Spinal cord (tissue), 9 donors: ENCODE measurements at regions not wholly inside any gene's neighbourhood (a gene's known extent, or its start where the extent isn't known, plus 50 kb on each side); places are given as distances from the start of the nearest gene placed in this dataset.

Source experiments
- DNase-seq, 6 donors: peaks; one replicate each; pipeline versions ENCODE4 v3.0.0 to v3.0.0-alpha.2; 2013 to 2015; ENCODE audit warnings: low spot score in 6 of 6, low read depth in 4 of 6
- H3K27ac ChIP-seq: one replicate; pipeline ENCODE4 v1.5.1; 2013; ENCODE audit warnings: low read depth, low read length, control low read depth
- H3K27me3 ChIP-seq: one replicate; pipeline ENCODE4 v1.6.1; 2013; ENCODE audit warnings: low read length; ENCODE audit not compliant: control insufficient read depth, insufficient read depth
- H3K36me3 ChIP-seq: one replicate; pipeline ENCODE4 v1.6.1; 2013; ENCODE audit warnings: low read length; ENCODE audit not compliant: control insufficient read depth, insufficient read depth
- H3K4me1 ChIP-seq: one replicate; pipeline ENCODE4 v1.6.1; 2013; ENCODE audit warnings: low read length; ENCODE audit not compliant: control insufficient read depth, insufficient read depth
- H3K4me3 ChIP-seq: one replicate; pipeline ENCODE4 v1.5.1; 2013; ENCODE audit warnings: low read depth, low read length, control low read depth
- H3K9me3 ChIP-seq: one replicate; pipeline ENCODE4 v1.6.1; 2013; ENCODE audit warnings: low read length; ENCODE audit not compliant: control insufficient read depth, insufficient read depth
- WGBS: methylation state at CpG from one replicate; pipeline ENCODE4 v1.1.5; 2013; ENCODE audit warnings: missing lambda C conversion rate; ENCODE audit not compliant: insufficient coverage; 5-methylcytosine and 5-hydroxymethylcytosine counted together
- donor health status: healthy.

DNA sequence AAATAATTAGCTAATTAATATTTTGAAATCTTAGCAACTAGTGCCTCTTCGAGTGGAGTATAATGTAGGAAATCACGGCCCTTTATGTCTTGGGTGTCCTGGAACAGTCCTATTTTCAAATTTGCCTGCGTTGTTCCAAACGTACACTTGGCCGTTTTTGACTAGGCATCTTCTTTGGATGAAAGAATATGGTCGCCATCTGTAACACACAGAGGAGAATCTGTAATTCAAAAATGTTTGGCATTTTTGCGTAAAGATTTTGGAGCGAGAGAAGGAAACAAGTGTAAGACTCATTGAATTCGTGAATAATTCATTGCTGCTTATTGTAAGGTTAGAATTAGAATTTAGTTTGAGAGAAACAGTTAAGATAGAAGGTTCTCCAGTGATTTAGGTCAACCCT is 61.5 kb upstream of the CLCN4 start:
- H3K9me3 ChIP-seq = no peaks in the 10 kb centered on the region
- H3K27ac ChIP-seq = no peak overlapping the region
- peaks cover 10% of the 10 kb centered on the region for H3K36me3 ChIP-seq
- WGBS = 82% methylated on average over 8 of the region's 9 CpGs
- peak in 1 of 6 donors; percentile 74 for DNase-seq
- H3K4me1 ChIP-seq = no peaks in the 10 kb centered on the region
- H3K4me3 ChIP-seq = no peak overlapping the region
- H3K27me3 ChIP-seq = no peaks in the 10 kb centered on the region

- H3K36me3 ChIP-seq = peaks cover 14% of the 10 kb centered on the region
- H3K9me3 ChIP-seq = no peaks in the 10 kb centered on the region
- DNase-seq = no peak
- no peak overlapping the region for H3K4me3 ChIP-seq
- H3K4me1 ChIP-seq = no peaks in the 10 kb centered on the region
- WGBS = 70% methylated on average over 2 of the region's 5 CpGs
- no peak overlapping the region for H3K27ac ChIP-seq
- no peaks in the 10 kb centered on the region for H3K27me3 ChIP-seq
These were observed 60.9 kb upstream of the CLCN4 start for GRCh38 chrX:10095698-10096432.

DNA sequence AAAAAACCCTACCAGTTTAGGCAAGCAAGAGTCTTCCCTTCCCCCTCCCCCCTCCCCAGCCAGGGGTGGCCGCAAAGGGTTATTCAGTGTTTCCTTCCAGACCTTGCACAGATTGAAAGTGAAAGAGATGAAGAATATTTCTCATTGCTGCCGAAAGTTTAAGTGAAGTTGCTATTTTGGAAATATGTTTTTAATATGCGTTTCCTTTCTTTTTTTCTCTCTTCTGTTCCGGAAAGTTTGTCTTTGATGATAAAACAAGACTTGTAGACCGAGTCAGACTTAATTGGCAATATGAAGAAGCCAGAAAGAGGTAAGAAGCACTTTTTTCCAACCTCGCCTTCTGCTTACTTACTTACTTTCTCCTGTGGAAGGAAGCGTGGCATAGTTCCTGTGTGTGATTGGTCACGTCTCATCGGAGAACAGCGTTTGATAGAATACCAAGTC is 58.5 kb upstream of the CLCN4 start:
- 100% methylated on average over 1 of the region's 10 CpGs for WGBS
- Histone ChIP-seq H3K27ac (no peak overlapping the region), H3K4me3 (no peak overlapping the region), H3K9me3 (no peaks in the 10 kb centered on the region), H3K27me3 (no peaks in the 10 kb centered on the region), H3K36me3 (peaks cover 11% of the 10 kb centered on the region), H3K4me1 (no peaks in the 10 kb centered on the region)
- no peak for DNase-seq

DNA sequence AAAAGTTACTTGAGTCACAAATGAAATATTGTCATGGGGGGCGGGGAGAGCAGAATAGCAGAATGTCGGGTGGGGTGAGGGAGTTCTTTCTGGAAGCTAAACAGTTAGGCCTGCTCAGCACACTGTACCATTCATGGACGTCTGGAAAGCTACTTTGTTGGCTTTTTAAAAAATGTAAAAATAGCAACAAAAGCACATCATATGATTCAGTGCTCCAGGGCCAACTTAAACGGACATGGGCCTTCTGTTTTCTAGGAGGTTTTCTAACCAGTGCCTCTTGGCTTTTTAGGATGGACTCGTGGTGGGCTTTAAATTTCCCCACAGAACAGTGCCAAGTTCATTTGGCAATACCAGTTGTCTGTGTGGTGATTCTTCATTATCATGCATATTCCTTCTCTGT is 57.4 kb upstream of the CLCN4 start:
- no peak for DNase-seq
- no peaks in the 10 kb centered on the region for H3K27me3 ChIP-seq

DNA sequence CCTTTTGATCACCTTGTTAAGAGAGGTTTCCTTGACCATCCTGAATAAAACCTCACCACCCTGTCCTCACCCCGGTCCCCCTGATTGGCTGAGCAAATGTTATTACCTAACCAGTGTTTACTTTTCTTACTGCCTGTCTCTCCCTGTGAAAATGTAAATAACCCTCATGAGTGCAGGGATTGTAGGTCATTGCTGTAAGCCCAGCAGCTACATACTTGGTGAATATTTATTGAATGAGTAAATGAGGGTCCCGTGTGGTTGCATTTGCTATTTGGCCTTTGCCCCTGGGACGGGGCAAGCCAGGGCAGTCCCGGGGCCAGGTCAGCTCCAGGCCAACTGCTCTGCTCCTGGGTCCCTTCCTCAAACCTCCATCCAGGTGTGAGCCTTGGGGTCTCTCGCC is 55.5 kb upstream of the CLCN4 start:
- Histone ChIP-seq H3K27ac (no peak overlapping the region), H3K9me3 (no peaks in the 10 kb centered on the region), H3K36me3 (peaks cover 9% of the 10 kb centered on the region), H3K4me3 (no peak overlapping the region), H3K4me1 (no peaks in the 10 kb centered on the region), H3K27me3 (no peaks in the 10 kb centered on the region)
- DNase-seq = no peak
- WGBS = 96% methylated on average over 3 of the region's 5 CpGs

More for the DNA sequence above, 57.4 kb upstream of the CLCN4 start:
- Histone ChIP-seq H3K9me3 (no peaks in the 10 kb centered on the region), H3K4me3 (no peak overlapping the region), H3K36me3 (peaks cover 9% of the 10 kb centered on the region), H3K4me1 (no peaks in the 10 kb centered on the region), H3K27ac (no peak overlapping the region)
- WGBS = no CpG with 5 or more reads among the region's 5 CpGs

GRCh38 chrX:10102046-10102704 is 54.6 kb upstream of the CLCN4 start:
- no peaks in the 10 kb centered on the region for H3K27me3 ChIP-seq
- no peak overlapping the region for H3K27ac ChIP-seq
- no peaks in the 10 kb centered on the region for H3K9me3 ChIP-seq
- DNase-seq = no peak
- 84% methylated on average over 12 of the region's 14 CpGs for WGBS
- H3K4me1 ChIP-seq = no peaks in the 10 kb centered on the region
- no peak overlapping the region for H3K4me3 ChIP-seq
- peaks cover 9% of the 10 kb centered on the region for H3K36me3 ChIP-seq

DNA sequence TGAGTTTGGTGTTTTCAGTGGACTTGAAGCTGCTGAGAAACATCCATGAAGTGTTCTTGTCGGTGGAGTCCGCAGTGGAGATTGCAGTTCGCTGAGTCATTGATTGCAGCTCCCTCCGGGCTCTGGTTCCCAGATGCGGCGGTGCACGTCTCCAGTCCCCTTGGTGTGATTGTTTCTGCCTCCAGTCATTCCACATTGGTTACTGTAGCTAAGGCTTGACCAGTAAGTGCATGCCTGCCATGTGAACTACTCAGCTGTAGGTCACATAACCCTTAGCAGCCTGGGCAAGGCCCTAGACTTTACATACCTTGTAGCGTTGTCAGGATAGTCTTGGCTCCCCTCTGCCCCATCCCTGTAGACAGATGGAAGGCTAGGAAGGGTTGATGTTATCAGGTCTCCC is 53.8 kb upstream of the CLCN4 start:
- Histone ChIP-seq H3K4me1 (no peaks in the 10 kb centered on the region), H3K9me3 (no peaks in the 10 kb centered on the region), H3K27me3 (no peaks in the 10 kb centered on the region), H3K27ac (no peak overlapping the region), H3K4me3 (no peak overlapping the region), H3K36me3 (peaks cover 9% of the 10 kb centered on the region)
- WGBS = 83% methylated on average over 8 of the region's 8 CpGs
- DNase-seq = no peak

- Histone ChIP-seq H3K9me3 (no peaks in the 10 kb centered on the region), H3K36me3 (peaks cover 14% of the 10 kb centered on the region), H3K4me3 (no peak overlapping the region), H3K27me3 (peaks cover 5% of the 10 kb centered on the region), H3K27ac (no peak overlapping the region), H3K4me1 (no peaks in the 10 kb centered on the region)
- WGBS = 60% methylated on average over 5 of the region's 10 CpGs
- peak in 4 of 6 donors; percentile 10 to 74 (median 43) for DNase-seq
These were observed 51.7 kb upstream of the CLCN4 start for GRCh38 chrX:10104958-10105658.

GRCh38 chrX:10106806-10107205 is 50.0 kb upstream of the CLCN4 start:
- Histone ChIP-seq H3K27me3 (peaks cover 9% of the 10 kb centered on the region), H3K9me3 (no peaks in the 10 kb centered on the region), H3K4me3 (no peak overlapping the region), H3K4me1 (peaks cover 8% of the 10 kb centered on the region), H3K36me3 (peaks cover 16% of the 10 kb centered on the region), H3K27ac (no peak overlapping the region)
- WGBS = 82% methylated on average over 9 of the region's 10 CpGs
- peak in 1 of 6 donors; percentile 15 for DNase-seq
